Kidney epithelial cell (primary cell): ENCODE measurements at regions not wholly inside any gene's neighbourhood (a gene's known extent, or its start where the extent isn't known, plus 50 kb on each side); places are given as distances from the start of the nearest gene placed in this dataset.

Experiments
- DNase-seq: peaks from one replicate; pipeline ENCODE4 v3.0.0-alpha.2; 2010; ENCODE audit warnings: low read depth
- H3K27me3 ChIP-seq: 2 replicates; pipeline ENCODE4 v1.6.0; 2011; ENCODE audit warnings: low read length; ENCODE audit not compliant: control insufficient read depth, insufficient read depth
- H3K36me3 ChIP-seq: 2 replicates; pipeline ENCODE4 v1.5.1; 2011; ENCODE audit warnings: low read length; ENCODE audit not compliant: control insufficient read depth, insufficient read depth
- H3K4me3 ChIP-seq: 2 replicates; pipeline ENCODE4 v1.5.1; 2011; ENCODE audit warnings: low read depth, mild to moderate bottlenecking, control low read depth, low read length
- CTCF ChIP-seq: IDR thresholded peaks from 2 replicates; pipeline ENCODE4 v1.5.1; 2011; ENCODE audit warnings: mild to moderate bottlenecking, moderate library complexity, low read length, control low read depth, inconsistent platforms; ENCODE audit not compliant: insufficient read depth, poor library complexity, severe bottlenecking

- Histone ChIP-seq H3K27me3 (no peaks in the 10 kb centered on the region), H3K36me3 (no peaks in the 10 kb centered on the region), H3K4me3 (no peak overlapping the region)
- DNase-seq = peak; percentile 87
- no peak for TF ChIP-seq CTCF
Observed at GRCh38 chr7:155918720-155919390, 106.6 kb upstream of the SHH start.

- no peak overlapping the region for H3K4me3 ChIP-seq
- no peak for TF ChIP-seq CTCF
- no peaks in the 10 kb centered on the region for H3K36me3 ChIP-seq
- DNase-seq = no peak
- no peaks in the 10 kb centered on the region for H3K27me3 ChIP-seq
Observed at GRCh38 chr7:155917836-155918430, 105.7 kb upstream of the SHH start.

GRCh38 chr7:155916926-155917655, 104.8 kb upstream of the SHH start:
- no peak for DNase-seq
- Histone ChIP-seq H3K27me3 (no peaks in the 10 kb centered on the region), H3K36me3 (no peaks in the 10 kb centered on the region), H3K4me3 (no peak overlapping the region)
- TF ChIP-seq CTCF = no peak

GRCh38 chr7:155914341-155914740, 102.1 kb upstream of the SHH start:
- no peaks in the 10 kb centered on the region for H3K36me3 ChIP-seq
- H3K4me3 ChIP-seq = no peak overlapping the region
- TF ChIP-seq CTCF = no peak
- no peaks in the 10 kb centered on the region for H3K27me3 ChIP-seq
- no peak for DNase-seq

- Histone ChIP-seq H3K27me3 (no peaks in the 10 kb centered on the region), H3K4me3 (no peak overlapping the region), H3K36me3 (no peaks in the 10 kb centered on the region)
- no peak for TF ChIP-seq CTCF
- no peak for DNase-seq
Observed at GRCh38 chr7:155913719-155914118, 101.5 kb upstream of the SHH start.
